A172 (cell line): ENCODE measurements at regions not wholly inside any gene's neighbourhood (a gene's known extent, or its start where the extent isn't known, plus 50 kb on each side); places are given as distances from the start of the nearest gene placed in this dataset.

Experiments used
- DNase-seq: peaks from one replicate; pipeline ENCODE4 v3.0.0-alpha.2; 2015; ENCODE audit warnings: low spot score

- no peak for DNase-seq
These were observed 562.7 kb upstream of the NRSN1 start for GRCh38 chr6:23563323-23563722.

- no peak for DNase-seq
These were observed 559.6 kb upstream of the NRSN1 start for GRCh38 chr6:23566418-23566817.

GRCh38 chr6:23568292-23568691 lies 557.7 kb upstream of the NRSN1 start:
- no peak for DNase-seq

GRCh38 chr6:23584134-23584763 lies 541.8 kb upstream of the NRSN1 start:
- DNase-seq = no peak

- no peak for DNase-seq
These were observed 538.4 kb upstream of the NRSN1 start for GRCh38 chr6:23587582-23587981.

- DNase-seq = no peak
These were observed 536.2 kb upstream of the NRSN1 start for GRCh38 chr6:23589811-23590210.

- DNase-seq = no peak
These were observed 535.4 kb upstream of the NRSN1 start for GRCh38 chr6:23590498-23591126.

- DNase-seq = no peak
These were observed 534.3 kb upstream of the NRSN1 start for GRCh38 chr6:23591761-23592160.

- DNase-seq = no peak
These were observed 525.9 kb upstream of the NRSN1 start for GRCh38 chr6:23600118-23600517.

GRCh38 chr6:23601811-23602345 lies 524.1 kb upstream of the NRSN1 start:
- DNase-seq = no peak

GRCh38 chr6:23608931-23609435 lies 517.0 kb upstream of the NRSN1 start:
- DNase-seq = no peak

GRCh38 chr6:23611776-23612381 lies 514.1 kb upstream of the NRSN1 start:
- DNase-seq = no peak

- no peak for DNase-seq
These were observed 507.6 kb upstream of the NRSN1 start for GRCh38 chr6:23618366-23618765.

- no peak for DNase-seq
These were observed 505.1 kb upstream of the NRSN1 start for GRCh38 chr6:23620911-23621401.

GRCh38 chr6:23630726-23631635 lies 495.0 kb upstream of the NRSN1 start:
- DNase-seq = no peak

GRCh38 chr6:23633996-23634395 lies 492.0 kb upstream of the NRSN1 start:
- no peak for DNase-seq

GRCh38 chr6:23635150-23635549 lies 490.9 kb upstream of the NRSN1 start:
- no peak for DNase-seq

GRCh38 chr6:23637296-23637695 lies 488.7 kb upstream of the NRSN1 start:
- DNase-seq = no peak

GRCh38 chr6:23642849-23643248 lies 483.2 kb upstream of the NRSN1 start:
- no peak for DNase-seq

- no peak for DNase-seq
These were observed 479.0 kb upstream of the NRSN1 start for GRCh38 chr6:23647045-23647444.

- no peak for DNase-seq
These were observed 475.3 kb upstream of the NRSN1 start for GRCh38 chr6:23650676-23651075.

- no peak for DNase-seq
These were observed 471.3 kb upstream of the NRSN1 start for GRCh38 chr6:23654745-23655144.
